HL-60 (cell line): ENCODE measurements at regions not wholly inside any gene's neighbourhood (a gene's known extent, or its start where the extent isn't known, plus 50 kb on each side); places are given as distances from the start of the nearest gene placed in this dataset.

Experiments used
- DNase-seq, 2 experiments: peaks; one replicate each; pipeline ENCODE4 v3.0.0-alpha.2; 2010 to 2020; ENCODE audit warnings: low read depth in 1 of 2, low spot score in 1 of 2
- H3K27ac ChIP-seq: fragments of 250-450 bp; sonication (Bioruptor Pico); replicated peaks from 2 replicates; pipeline ENCODE4 v1.5.1; 2020; ENCODE audit warnings: mild to moderate bottlenecking, moderate library complexity
- H3K27me3 ChIP-seq: fragments of 250-450 bp; sonication (Bioruptor Pico); 2 replicates; pipeline ENCODE4 v1.5.1; 2021; ENCODE audit warnings: mild to moderate bottlenecking, moderate library complexity; ENCODE audit not compliant: insufficient read depth, poor library complexity, severe bottlenecking
- H3K4me3 ChIP-seq: replicated peaks from 2 replicates; pipeline ENCODE4 v1.5.1; 2011; ENCODE audit warnings: mild to moderate bottlenecking, control low read depth, low read length; ENCODE audit not compliant: insufficient read depth
- CTCF ChIP-seq: IDR thresholded peaks from one replicate; pipeline ENCODE4 v1.5.1; 2011; ENCODE audit warnings: low read length, control low read depth, inconsistent platforms; ENCODE audit not compliant: insufficient read depth
- GABPA ChIP-seq: IDR thresholded peaks from 2 replicates; pipeline ENCODE4 v1.6.1; 2012; ENCODE audit warnings: low read depth
- POLR2AphosphoS5 ChIP-seq: IDR thresholded peaks from 2 replicates; pipeline ENCODE4 v1.6.1; 2012; ENCODE audit warnings: low read depth
- REST ChIP-seq: IDR thresholded peaks from 2 replicates; pipeline ENCODE4 v1.6.1; 2012; ENCODE audit warnings: low read depth; ENCODE audit not compliant: insufficient replicate concordance
- SPI1 ChIP-seq: IDR thresholded peaks from 2 replicates; pipeline ENCODE4 v1.6.1; 2012; ENCODE audit warnings: low read depth, mild to moderate bottlenecking, borderline replicate concordance

GRCh38 chr10:105953056-105953455 lies 1211.5 kb downstream of the SORCS1 start:
- no peaks in the 10 kb centered on the region for H3K27me3 ChIP-seq
- DNase-seq = no peak

GRCh38 chr10:105952153-105952552 lies 1212.4 kb downstream of the SORCS1 start:
- TF ChIP-seq POLR2AphosphoS5 = no peak
- no peak for TF ChIP-seq GABPA
- TF ChIP-seq CTCF = no peak
- TF ChIP-seq REST = no peak
- Histone ChIP-seq H3K27me3 (no peaks in the 10 kb centered on the region), H3K4me3 (no peak overlapping the region), H3K27ac (no peak overlapping the region)
- DNase-seq = no peak

More at GRCh38 chr10:105953056-105953455, 1211.5 kb downstream of the SORCS1 start:
- H3K27ac ChIP-seq = no peak overlapping the region
- TF ChIP-seq CTCF (no peak), POLR2AphosphoS5 (no peak), SPI1 (no peak), GABPA (no peak), REST (no peak)
- no peak overlapping the region for H3K4me3 ChIP-seq

- H3K4me3 ChIP-seq = no peak overlapping the region
- TF ChIP-seq POLR2AphosphoS5 = no peak
- peak; percentile 51 for TF ChIP-seq CTCF
- peak; percentile 4 to 23 for DNase-seq
- no peaks in the 10 kb centered on the region for H3K27me3 ChIP-seq
- H3K27ac ChIP-seq = no peak overlapping the region
Observed at GRCh38 chr10:105950410-105950809, 1214.1 kb downstream of the SORCS1 start.

- TF ChIP-seq REST (no peak), CTCF (no peak), GABPA (no peak), SPI1 (no peak), POLR2AphosphoS5 (no peak)
- no peak overlapping the region for H3K27ac ChIP-seq
- no peak for DNase-seq
- H3K27me3 ChIP-seq = no peaks in the 10 kb centered on the region
- no peak overlapping the region for H3K4me3 ChIP-seq
Observed at GRCh38 chr10:105949721-105950120, 1214.8 kb downstream of the SORCS1 start.
